M059J (cell line): ENCODE measurements at regions not wholly inside any gene's neighbourhood (a gene's known extent, or its start where the extent isn't known, plus 50 kb on each side); places are given as distances from the start of the nearest gene placed in this dataset.
A peak's percentile ranks its signal among the peaks of the same experiment; 100 is the strongest.

Source experiments
- DNase-seq: peaks from one replicate; pipeline ENCODE4 v3.0.0-alpha.2; 2012; ENCODE audit warnings: low read depth

- no peak for DNase-seq
These were observed 202.3 kb downstream of the KIF21A start for GRCh38 chr12:39240587-39240986.

- no peak for DNase-seq
These were observed 203.1 kb downstream of the KIF21A start for GRCh38 chr12:39239490-39240486.

GRCh38 chr12:39237004-39237403 lies 205.9 kb downstream of the KIF21A start:
- peak; percentile 76 for DNase-seq

- peak; percentile 59 for DNase-seq
These were observed 206.7 kb downstream of the KIF21A start for GRCh38 chr12:39235990-39236767.

GRCh38 chr12:39230086-39230485 lies 212.8 kb downstream of the KIF21A start:
- DNase-seq: peak; percentile 81

- DNase-seq: peak; percentile 57
These were observed 215.7 kb downstream of the KIF21A start for GRCh38 chr12:39227218-39227617.

- no peak for DNase-seq
These were observed 217.9 kb downstream of the KIF21A start for GRCh38 chr12:39224971-39225370.

GRCh38 chr12:39205969-39206368 lies 237.0 kb downstream of the KIF21A start:
- peak; percentile 12 for DNase-seq

GRCh38 chr12:39199351-39199750 lies 243.6 kb downstream of the KIF21A start:
- DNase-seq: peak; percentile 9

GRCh38 chr12:39188689-39189088 lies 254.2 kb downstream of the KIF21A start:
- no peak for DNase-seq

- no peak for DNase-seq
These were observed 256.2 kb downstream of the KIF21A start for GRCh38 chr12:39186744-39187143.

GRCh38 chr12:39178837-39179236 lies 264.1 kb downstream of the KIF21A start:
- no peak for DNase-seq

- DNase-seq: no peak
These were observed 266.6 kb downstream of the KIF21A start for GRCh38 chr12:39176356-39176755.

GRCh38 chr12:39173726-39174125 lies 268.3 kb upstream of the CPNE8 start:
- no peak for DNase-seq

- no peak for DNase-seq
These were observed 259.9 kb upstream of the CPNE8 start for GRCh38 chr12:39165338-39165737.

GRCh38 chr12:39161465-39162085 lies 256.2 kb upstream of the CPNE8 start:
- DNase-seq: no peak

- no peak for DNase-seq
These were observed 252.4 kb upstream of the CPNE8 start for GRCh38 chr12:39157696-39158342.

GRCh38 chr12:39145175-39145999 lies 240.0 kb upstream of the CPNE8 start:
- no peak for DNase-seq

- no peak for DNase-seq
These were observed 239.2 kb upstream of the CPNE8 start for GRCh38 chr12:39144613-39145061.

GRCh38 chr12:39138268-39138667 lies 232.9 kb upstream of the CPNE8 start:
- no peak for DNase-seq

- DNase-seq: peak; percentile 71
These were observed 222.0 kb upstream of the CPNE8 start for GRCh38 chr12:39127401-39127800.
